ENCODE measurements at regions not wholly inside any gene's neighbourhood (a gene's known extent, or its start where the extent isn't known, plus 50 kb on each side); places are given as distances from the start of the nearest gene placed in this dataset.

GRCh38 chr4:120452536-120452935 is 385.9 kb upstream of the MAD2L1 start:
- TF ChIP-seq CTCF (IDR thresholded peaks at IDR 0.05; ENCODE audit: low read depth, low read length) = no peak
- TF ChIP-seq MYC (IDR thresholded peaks at IDR 0.05; ENCODE audit: low read depth, low read length) = no peak
